ENCODE measurements at regions not wholly inside any gene's neighbourhood (a gene's known extent, or its start where the extent isn't known, plus 50 kb on each side); places are given as distances from the start of the nearest gene placed in this dataset.

GRCh38 chr6:51554029-51554428 lies 533.4 kb downstream of the PKHD1 start:
- WGBS (ENCODE audit: low lambda C conversion rate): 44% methylated on average over 3 of the region's 3 CpGs
- ATAC-seq: no peak
- in situ Hi-C loops (cut with HindIII; ENCODE audit: extremely low pct_ligation_motif_present, low pct_unique_long_range_greater_than_20kb) (no loop called here), intact Hi-C loops (cut with micrococcal nuclease; ENCODE audit: unreplicated experiment) (loop anchor here (10.0 kb wide), 1 partner anchor 291 kb away; no protein-coding TSS in a partner anchor)
- no peaks in the 10 kb centered on the region for H4K20me1 ChIP-seq (ENCODE audit: insufficient read depth, low read length)
- no TSS peak for BruUV-seq (replicated peaks)
- H3K9me3 ChIP-seq (ENCODE audit: low read length): no peaks in the 10 kb centered on the region
- no peak for FAIRE-seq
- ChIA-PET POLR2A (no interaction called here), CTCF (ENCODE audit: low intra/inter-chr PET ratio, low total read pairs) (no interaction called here)
- no peaks in the 10 kb centered on the region for H3K79me2 ChIP-seq (ENCODE audit: insufficient read depth, low read length)
- TF ChIP-seq ATF7 (IDR thresholded peaks at IDR 0.05) (peak; percentile 99), ATF7 (CRISPR knock-in tag; IDR thresholded peaks at IDR 0.05) (no peak), CREB1 (IDR thresholded peaks at IDR 0.05) (peak; percentile 95), CREB1 (CRISPR knock-in tag; IDR thresholded peaks at IDR 0.05) (no peak), ZBTB21 (CRISPR knock-in tag; IDR thresholded peaks at IDR 0.05) (no peak)
- no peak overlapping the region for H3K4me2 ChIP-seq (ENCODE audit: low read depth, low read length)
- no peak overlapping the region for H3K4me3 ChIP-seq (replicated peaks in 1 of 3; ENCODE audit: insufficient read depth in 1 of 3, low read depth in 2 of 3, low read length in 3 of 3)
- no peaks in the 10 kb centered on the region for H3K27me3 ChIP-seq (ENCODE audit: control insufficient read depth in 1 of 2, insufficient read depth in 2 of 2, low read length in 2 of 2)
- no peak overlapping the region for H3K27ac ChIP-seq (ENCODE audit: extremely low read length, insufficient read depth, low read length)
- DNase-seq (ENCODE audit: low spot score): no peak
- H2AFZ ChIP-seq (ENCODE audit: low read length): no peak overlapping the region
- H3K36me3 ChIP-seq (replicated peaks in 1 of 2; ENCODE audit: control insufficient read depth in 1 of 2, insufficient read depth in 2 of 2, low read length in 2 of 2): no peaks in the 10 kb centered on the region
- no peaks in the 10 kb centered on the region for H3K4me1 ChIP-seq (ENCODE audit: insufficient read depth, low read length)
- H3K9ac ChIP-seq (ENCODE audit: insufficient read depth, low read depth, low read length): no peak overlapping the region

DNA sequence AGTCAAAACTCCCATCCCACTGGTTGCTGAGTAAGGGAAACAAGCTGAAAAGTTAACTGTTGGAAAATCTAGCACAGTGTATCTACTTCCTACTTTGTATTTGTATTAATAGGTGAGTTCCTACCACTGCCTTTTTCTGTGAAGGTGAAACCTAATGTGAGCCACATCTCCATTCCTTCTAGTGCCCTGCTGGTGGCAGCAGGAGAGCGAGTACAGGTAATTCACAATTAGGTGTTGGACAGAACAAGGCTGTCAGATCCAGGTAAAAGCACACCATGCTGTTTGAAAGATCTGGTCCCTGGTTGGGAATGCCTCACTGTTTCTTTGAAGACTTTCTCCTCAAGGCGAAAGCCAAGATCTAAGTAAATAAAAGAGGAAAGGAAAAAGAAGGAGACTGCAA lies 528.4 kb downstream of the PKHD1 start:
- ChIA-PET POLR2A (no interaction called here), CTCF (ENCODE audit: low intra/inter-chr PET ratio, low total read pairs) (no interaction called here)
- H2AFZ ChIP-seq (ENCODE audit: low read length): no peak overlapping the region
- no peaks in the 10 kb centered on the region for H3K9me3 ChIP-seq (ENCODE audit: low read length)
- peak; percentile 40 for FAIRE-seq
- H3K4me1 ChIP-seq (ENCODE audit: insufficient read depth, low read length): no peaks in the 10 kb centered on the region
- H3K4me3 ChIP-seq (replicated peaks in 1 of 3; ENCODE audit: insufficient read depth in 1 of 3, low read depth in 2 of 3, low read length in 3 of 3): no peak overlapping the region
- no peak overlapping the region for H3K9ac ChIP-seq (ENCODE audit: insufficient read depth, low read depth, low read length)
- 0% methylated on average over 2 of the region's 2 CpGs for WGBS (ENCODE audit: low lambda C conversion rate)
- no peaks in the 10 kb centered on the region for H4K20me1 ChIP-seq (ENCODE audit: insufficient read depth, low read length)
- no peaks in the 10 kb centered on the region for H3K79me2 ChIP-seq (ENCODE audit: insufficient read depth, low read length)
- BruUV-seq (replicated peaks): no TSS peak
- in situ Hi-C loops (cut with HindIII; ENCODE audit: extremely low pct_ligation_motif_present, low pct_unique_long_range_greater_than_20kb): no loop called here
- intact Hi-C loops (cut with micrococcal nuclease; ENCODE audit: unreplicated experiment): loop anchor here (1.0 to 10.0 kb wide), 4 partner anchors 194 to 462 kb away; no protein-coding TSS in a partner anchor
- ATAC-seq: peak; percentile 94
- peak; percentile 58; the same call in 1 of the 2 replicates for TF ChIP-seq MIXL1 (CRISPR knock-in tag; IDR thresholded peaks at IDR 0.05)
- TF ChIP-seq SMC3 (IDR thresholded peaks at IDR 0.05; ENCODE audit: low read length): peak; percentile 53; the same call in 1 of the 2 replicates
- TF ChIP-seq MAFF (IDR thresholded peaks at IDR 0.05; ENCODE audit: low read depth, low read length): 0 out of 2 replicates have a peak, but pooled peaks have one; percentile 27
- peak; percentile 82 for TF ChIP-seq STAG1 (CRISPR knock-in tag; IDR thresholded peaks at IDR 0.05)
- TF ChIP-seq MEIS1 (CRISPR knock-in tag; IDR thresholded peaks at IDR 0.05; ENCODE audit: borderline replicate concordance): no peak
- TF ChIP-seq, protein P1, sequence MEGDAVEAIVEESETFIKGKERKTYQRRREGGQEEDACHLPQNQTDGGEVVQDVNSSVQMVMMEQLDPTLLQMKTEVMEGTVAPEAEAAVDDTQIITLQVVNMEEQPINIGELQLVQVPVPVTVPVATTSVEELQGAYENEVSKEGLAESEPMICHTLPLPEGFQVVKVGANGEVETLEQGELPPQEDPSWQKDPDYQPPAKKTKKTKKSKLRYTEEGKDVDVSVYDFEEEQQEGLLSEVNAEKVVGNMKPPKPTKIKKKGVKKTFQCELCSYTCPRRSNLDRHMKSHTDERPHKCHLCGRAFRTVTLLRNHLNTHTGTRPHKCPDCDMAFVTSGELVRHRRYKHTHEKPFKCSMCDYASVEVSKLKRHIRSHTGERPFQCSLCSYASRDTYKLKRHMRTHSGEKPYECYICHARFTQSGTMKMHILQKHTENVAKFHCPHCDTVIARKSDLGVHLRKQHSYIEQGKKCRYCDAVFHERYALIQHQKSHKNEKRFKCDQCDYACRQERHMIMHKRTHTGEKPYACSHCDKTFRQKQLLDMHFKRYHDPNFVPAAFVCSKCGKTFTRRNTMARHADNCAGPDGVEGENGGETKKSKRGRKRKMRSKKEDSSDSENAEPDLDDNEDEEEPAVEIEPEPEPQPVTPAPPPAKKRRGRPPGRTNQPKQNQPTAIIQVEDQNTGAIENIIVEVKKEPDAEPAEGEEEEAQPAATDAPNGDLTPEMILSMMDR (CRISPR knock-in tag; IDR thresholded peaks at IDR 0.05): peak; percentile 71
- TF ChIP-seq ZNF121 (CRISPR knock-in tag; IDR thresholded peaks at IDR 0.05): peak; percentile 88
- no peak for TF ChIP-seq PHF8 (CRISPR knock-in tag; IDR thresholded peaks at IDR 0.05)
- peak; percentile 42 to 69; a peak in 3 of 4 replicates for TF ChIP-seq MAFK (conservative IDR thresholded peaks at IDR 0.05 in 1 of 2, IDR thresholded peaks at IDR 0.05 in 1 of 2; ENCODE audit: low read length in 2 of 2)
- H3K27me3 ChIP-seq (ENCODE audit: control insufficient read depth in 1 of 2, insufficient read depth in 2 of 2, low read length in 2 of 2): no peaks in the 10 kb centered on the region
- no peaks in the 10 kb centered on the region for H3K36me3 ChIP-seq (replicated peaks in 1 of 2; ENCODE audit: control insufficient read depth in 1 of 2, insufficient read depth in 2 of 2, low read length in 2 of 2)
- peak; percentile 18 for DNase-seq (ENCODE audit: low spot score)
- H3K27ac ChIP-seq (ENCODE audit: extremely low read length, insufficient read depth, low read length): no peak overlapping the region
- H3K4me2 ChIP-seq (ENCODE audit: low read depth, low read length): no peak overlapping the region
